NCI-H1930 (cell line): ENCODE measurements at regions not wholly inside any gene's neighbourhood (a gene's known extent, or its start where the extent isn't known, plus 50 kb on each side); places are given as distances from the start of the nearest gene placed in this dataset.

Experiments
- DNase-seq, 2 experiments: peaks; one replicate each; lab custom pipeline; 2025; lab: John Stamatoyannopoulos, UW

DNA sequence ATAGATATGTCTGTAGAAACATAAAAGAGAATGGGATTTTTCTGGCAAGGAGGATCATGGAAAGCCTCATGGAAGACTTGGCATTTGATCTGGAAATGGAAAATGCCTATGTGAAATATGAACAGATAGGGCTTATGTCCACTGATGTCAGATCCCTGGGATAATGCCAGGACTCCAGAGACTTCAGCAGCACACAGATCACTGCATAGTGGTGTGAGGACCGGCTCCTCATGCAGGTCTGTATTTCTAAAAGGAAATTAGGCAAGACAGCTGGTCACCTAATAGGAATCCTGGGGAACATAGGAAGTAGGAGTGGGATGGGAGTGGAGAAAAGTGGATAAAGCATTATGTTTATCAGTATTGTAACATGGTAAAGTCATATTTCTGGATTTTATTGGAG is 56.8 kb upstream of the IPO9 start:
- DNase-seq: no peak

DNA sequence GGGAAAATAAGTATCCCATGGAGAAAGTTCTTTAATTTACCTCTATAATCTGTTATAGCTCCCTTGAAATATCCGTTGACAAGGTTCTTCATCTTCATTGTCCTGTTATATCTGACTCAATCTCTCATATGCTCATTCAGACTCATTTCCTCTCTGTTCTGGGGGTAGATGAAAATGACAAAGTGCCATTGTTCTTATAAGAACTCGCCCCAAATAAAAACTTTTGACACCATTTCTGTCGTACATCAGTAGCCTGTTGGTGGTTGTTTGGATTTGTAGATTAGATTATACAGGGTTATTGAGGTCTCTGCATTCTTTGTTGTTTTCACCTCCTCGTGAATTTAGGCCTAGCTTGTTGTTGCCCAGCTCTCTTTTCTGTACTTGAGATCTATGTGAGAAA is 55.2 kb upstream of the IPO9 start:
- no peak for DNase-seq

DNA sequence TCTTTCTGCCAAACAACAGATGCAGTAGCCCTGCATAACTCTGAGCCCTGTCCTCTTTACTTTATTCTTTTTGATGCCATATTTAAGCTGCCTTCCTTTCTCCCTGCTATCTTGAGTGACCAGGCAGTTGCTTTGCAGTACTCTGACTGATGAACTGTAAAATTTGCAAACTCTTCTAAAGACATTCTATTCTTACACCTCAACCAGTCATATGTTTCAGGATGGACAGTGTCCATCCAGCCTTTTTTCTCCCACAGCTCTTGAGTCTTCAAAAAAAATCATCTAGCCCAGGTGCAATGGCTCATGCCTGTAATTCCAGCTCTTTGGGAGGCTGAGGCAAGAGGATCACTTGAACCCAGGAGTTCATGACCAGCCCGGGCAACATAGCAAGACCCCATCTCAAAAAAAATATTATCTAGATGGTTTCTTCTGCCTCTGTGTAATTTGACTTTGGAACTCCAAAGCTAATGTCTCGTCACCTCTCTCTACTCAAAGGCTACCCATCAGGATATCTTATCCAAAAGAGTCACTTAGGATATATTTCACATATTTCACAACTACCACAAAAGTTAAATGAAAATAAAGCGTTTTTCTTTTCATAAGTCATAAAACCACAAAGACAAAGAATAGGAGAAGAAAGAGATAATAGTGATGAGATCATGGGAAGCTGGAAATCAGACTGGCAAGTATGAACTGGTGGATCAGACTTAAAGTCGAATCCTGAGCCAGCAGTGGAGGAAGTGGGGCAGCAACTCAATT is 54.6 kb upstream of the IPO9 start:
- DNase-seq: no peak

DNA sequence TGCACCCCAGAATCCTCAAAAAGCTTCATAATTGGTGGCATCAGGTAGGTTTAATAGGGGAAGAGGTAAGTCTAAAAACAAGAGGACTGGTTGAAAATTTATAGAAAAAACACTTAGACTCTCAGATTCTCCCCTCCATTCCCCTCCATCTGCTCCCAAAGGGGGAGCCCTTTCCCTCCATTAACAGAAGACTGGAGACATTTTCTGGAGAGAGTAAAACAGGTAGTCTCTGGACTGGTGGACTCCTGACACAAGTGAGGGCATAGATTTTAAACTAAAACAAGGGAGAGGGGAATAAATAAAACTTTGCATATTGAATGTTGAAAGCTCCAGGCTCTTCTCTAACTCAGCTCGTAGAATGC is 54.0 kb upstream of the IPO9 start:
- no peak for DNase-seq

DNA sequence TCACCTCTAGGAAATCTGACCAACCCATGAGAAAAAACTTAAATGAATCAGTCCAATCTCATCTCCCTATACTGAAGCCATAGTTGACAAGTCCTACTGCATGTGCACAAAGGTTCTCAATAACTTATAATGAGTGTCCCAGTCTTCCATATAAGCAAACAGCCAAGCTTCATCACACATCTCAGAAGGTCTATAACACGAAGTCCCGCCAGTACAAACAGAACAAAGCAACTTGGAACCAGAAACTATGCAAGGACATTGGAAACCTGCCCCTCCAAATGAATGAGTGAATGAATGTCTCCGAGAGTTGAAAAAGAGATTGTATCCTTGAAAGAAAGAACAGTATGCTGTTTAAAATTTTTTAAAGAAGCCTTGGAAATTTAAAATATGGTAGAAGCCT is 53.6 kb upstream of the IPO9 start:
- no peak for DNase-seq

DNA sequence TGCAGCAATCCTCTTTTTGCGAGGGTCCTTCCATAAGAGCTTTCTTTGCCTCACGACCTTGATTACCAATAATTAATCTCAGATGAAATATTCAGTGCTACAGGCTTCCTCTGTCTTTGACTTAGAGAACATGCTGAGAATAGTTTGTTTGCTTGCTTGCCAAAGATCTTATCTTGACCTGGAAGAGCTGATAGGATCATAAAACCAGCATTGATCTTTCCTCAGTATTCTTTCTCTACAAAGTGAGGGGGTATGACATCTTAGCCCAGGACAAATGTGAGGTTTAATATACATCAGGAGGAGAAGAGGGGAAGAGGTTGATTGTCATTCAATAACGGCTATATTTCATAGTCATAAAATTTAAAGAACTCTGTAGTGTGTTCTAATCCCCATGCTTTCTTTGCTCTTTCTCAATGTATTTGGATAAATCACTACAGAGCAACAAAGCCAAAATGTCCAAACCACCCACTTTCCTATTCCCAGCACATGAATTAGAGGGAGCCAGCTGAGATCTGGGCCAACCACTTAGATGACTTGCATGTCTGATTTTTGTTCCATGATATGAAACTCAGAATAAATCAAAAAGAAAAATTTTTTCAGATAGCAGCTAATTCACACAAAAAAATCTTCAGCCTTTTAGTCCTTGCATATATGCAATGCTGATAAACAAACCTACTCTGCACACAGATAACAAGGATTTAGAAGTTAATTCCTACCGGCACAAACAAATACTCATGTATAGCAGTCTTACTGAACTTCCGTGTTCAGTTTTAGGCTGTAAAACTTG is 50.5 kb upstream of the IPO9 start:
- DNase-seq: no peak
